ENCODE measurements at regions not wholly inside any gene's neighbourhood (a gene's known extent, or its start where the extent isn't known, plus 50 kb on each side); places are given as distances from the start of the nearest gene placed in this dataset.
A peak's percentile ranks its signal among the peaks of the same experiment; 100 is the strongest.
"Not testable (repeated sequence)": the region's sequence is repeated elsewhere in the genome, so short reads cannot be mapped to it uniquely, and the experiment has no call there.

GRCh38 chr12:11986165-11986564, 84.6 kb upstream of the BCL2L14 start:
- Mint-ChIP-seq H3K27me3 (no peaks in the 10 kb centered on the region), H3K4me3 (no peak overlapping the region), H3K27ac (no peak overlapping the region), H3K9me3 (peaks cover 0 to 5% (median 0%) of the 10 kb centered on the region in 9 donors), H3K4me1 (peaks cover 8 to 15% (median 13%) of the 10 kb centered on the region in 4 donors), H3K36me3 (no peaks in the 10 kb centered on the region)
- POLR2A ChIA-PET = no interaction called here
- ATAC-seq = no peak
- no peak for DNase-seq

- POLR2A ChIA-PET = interaction anchor here (0.7 kb wide), 1 partner anchor 25 kb away, joined by 4 read pairs; no protein-coding TSS in a partner anchor
- H3K27ac Mint-ChIP-seq = no peak overlapping the region
- H3K36me3 Mint-ChIP-seq = peaks cover 0 to 4% (median 0%) of the 10 kb centered on the region in 3 donors
These were observed 82.8 kb upstream of the BCL2L14 start for GRCh38 chr12:11987901-11988300.

GRCh38 chr12:11991604-11992003, 79.1 kb upstream of the BCL2L14 start:
- peaks cover 0 to 9% (median 2%) of the 10 kb centered on the region in 3 donors for H3K36me3 Mint-ChIP-seq
- H3K9me3 Mint-ChIP-seq = peaks cover 0 to 17% (median 5%) of the 10 kb centered on the region in 9 donors
- no peak overlapping the region for H3K4me3 Mint-ChIP-seq
- ATAC-seq (no peak), DNase-seq (no peak)
- POLR2A ChIA-PET = interaction anchor here (0.7 kb wide), 1 partner anchor 9 kb away, joined by 3 read pairs; no protein-coding TSS in a partner anchor
- peak overlapping the region in 1 of 10 donors; percentile 45 for H3K27ac Mint-ChIP-seq
- peaks cover 0 to 12% (median 2%) of the 10 kb centered on the region in 4 donors for H3K4me1 Mint-ChIP-seq
- H3K27me3 Mint-ChIP-seq = no peaks in the 10 kb centered on the region

More at GRCh38 chr12:11987901-11988300, 82.8 kb upstream of the BCL2L14 start:
- Mint-ChIP-seq H3K4me3 (no peak overlapping the region), H3K27me3 (no peaks in the 10 kb centered on the region), H3K4me1 (peaks cover 0 to 6% (median 1%) of the 10 kb centered on the region in 4 donors), H3K9me3 (peaks cover 0 to 9% (median 5%) of the 10 kb centered on the region in 9 donors)
- DNase-seq (no peak), ATAC-seq (no peak)

- Mint-ChIP-seq H3K4me3 (no peak overlapping the region), H3K9me3 (peaks cover 0 to 17% (median 2%) of the 10 kb centered on the region in 9 donors), H3K4me1 (peaks cover 2 to 12% (median 3%) of the 10 kb centered on the region in 4 donors), H3K27me3 (no peaks in the 10 kb centered on the region), H3K36me3 (peaks cover 0 to 9% (median 4%) of the 10 kb centered on the region in 3 donors), H3K27ac (peak overlapping the region in 1 of 10 donors; percentile 28)
- ATAC-seq = no peak
- no peak for DNase-seq
- POLR2A ChIA-PET = interaction anchor here (0.7 kb wide), 1 partner anchor 9 kb away, joined by 3 read pairs; no protein-coding TSS in a partner anchor
These were observed 78.2 kb upstream of the BCL2L14 start for GRCh38 chr12:11992515-11992914.

GRCh38 chr12:11998307-11998943, 72.3 kb upstream of the BCL2L14 start:
- Mint-ChIP-seq H3K4me3 (peak overlapping the region in 9 of 10 donors; percentile 12 to 71 (median 60)), H3K4me1 (peaks cover 9 to 31% (median 29%) of the 10 kb centered on the region in 4 donors), H3K27ac (peak overlapping the region; percentile 79 to 94 (median 88))
- not testable (repeated sequence) for H3K27me3 Mint-ChIP-seq, H3K36me3 Mint-ChIP-seq, H3K9me3 Mint-ChIP-seq
- ATAC-seq (peak; percentile 91 to 93), DNase-seq (peak in 7 of 10 donors; percentile 20 to 71 (median 49))
- POLR2A ChIA-PET = interaction anchor here (0.5 to 4.8 kb wide), 4 partner anchors 9 to 453 kb away, joined by 3 to 31 read pairs (median 4); no protein-coding TSS in a partner anchor

GRCh38 chr12:11998944-11999315, 71.8 kb upstream of the BCL2L14 start:
- ATAC-seq (peak in 1 of 2 donors; percentile 14), DNase-seq (no peak)
- H3K27me3 Mint-ChIP-seq = no peaks in the 10 kb centered on the region
- H3K4me3 Mint-ChIP-seq = peak overlapping the region in 9 of 10 donors; percentile 6 to 71 (median 60)
- H3K9me3 Mint-ChIP-seq = peaks cover 0 to 9% (median 3%) of the 10 kb centered on the region in 9 donors
- peaks cover 9 to 31% (median 29%) of the 10 kb centered on the region in 4 donors for H3K4me1 Mint-ChIP-seq
- POLR2A ChIA-PET = interaction anchor here (1.1 to 4.8 kb wide), 3 partner anchors 9 to 453 kb away, joined by 3 to 31 read pairs (median 3); no protein-coding TSS in a partner anchor
- peak overlapping the region; percentile 79 to 94 (median 87) for H3K27ac Mint-ChIP-seq
- H3K36me3 Mint-ChIP-seq = peaks cover 0 to 8% (median 5%) of the 10 kb centered on the region in 3 donors

GRCh38 chr12:12003609-12004008, 67.1 kb upstream of the BCL2L14 start:
- H3K4me3 Mint-ChIP-seq = no peak overlapping the region
- H3K9me3 Mint-ChIP-seq = peaks cover 0 to 2% (median 0%) of the 10 kb centered on the region in 9 donors
- H3K27me3 Mint-ChIP-seq = peaks cover 0 to 2% (median 0%) of the 10 kb centered on the region in 5 donors
- no peak for ATAC-seq
- POLR2A ChIA-PET = interaction anchor here (0.6 kb wide), 1 partner anchor 13 kb away, joined by 6 read pairs; no protein-coding TSS in a partner anchor
- H3K36me3 Mint-ChIP-seq = peaks cover 0 to 3% (median 0%) of the 10 kb centered on the region in 3 donors
- H3K4me1 Mint-ChIP-seq = peaks cover 25 to 49% (median 42%) of the 10 kb centered on the region in 4 donors
- no peak for DNase-seq
- peak overlapping the region in 3 of 10 donors; percentile 17 to 66 (median 58) for H3K27ac Mint-ChIP-seq

GRCh38 chr12:12004524-12004923, 66.2 kb upstream of the BCL2L14 start:
- ATAC-seq (no peak), DNase-seq (no peak)
- Mint-ChIP-seq H3K4me1 (peaks cover 30 to 50% (median 43%) of the 10 kb centered on the region in 4 donors), H3K27ac (peak overlapping the region in 4 of 10 donors; percentile 7 to 68 (median 20)), H3K27me3 (peaks cover 0 to 2% (median 0%) of the 10 kb centered on the region in 5 donors), H3K4me3 (no peak overlapping the region), H3K9me3 (peaks cover 0 to 2% (median 0%) of the 10 kb centered on the region in 9 donors), H3K36me3 (no peaks in the 10 kb centered on the region)
- POLR2A ChIA-PET = no interaction called here

GRCh38 chr12:12007001-12007712, 63.6 kb upstream of the BCL2L14 start:
- no peaks in the 10 kb centered on the region for H3K36me3 Mint-ChIP-seq
- DNase-seq = no peak
- H3K27me3 Mint-ChIP-seq = peaks cover 0 to 2% (median 0%) of the 10 kb centered on the region in 5 donors
- peak overlapping the region in 9 of 10 donors; percentile 5 to 92 (median 75) for H3K4me3 Mint-ChIP-seq
- H3K9me3 Mint-ChIP-seq = peaks cover 0 to 2% (median 0%) of the 10 kb centered on the region in 9 donors
- POLR2A ChIA-PET = interaction anchor here (1.3 to 5.0 kb wide), 3 partner anchors 7 to 43 kb away, joined by 3 to 31 read pairs (median 4); no protein-coding TSS in a partner anchor
- H3K4me1 Mint-ChIP-seq = peaks cover 37 to 68% (median 60%) of the 10 kb centered on the region in 4 donors
- H3K27ac Mint-ChIP-seq = peak overlapping the region; percentile 6 to 95 (median 62)
- no peak for ATAC-seq

GRCh38 chr12:12007713-12008231, 63.0 kb upstream of the BCL2L14 start:
- H3K27ac Mint-ChIP-seq = peak overlapping the region; percentile 32 to 95 (median 84)
- no peak for ATAC-seq
- no peaks in the 10 kb centered on the region for H3K36me3 Mint-ChIP-seq
- peaks cover 0 to 2% (median 0%) of the 10 kb centered on the region in 5 donors for H3K27me3 Mint-ChIP-seq
- peak overlapping the region; percentile 5 to 92 (median 68) for H3K4me3 Mint-ChIP-seq
- H3K9me3 Mint-ChIP-seq = peaks cover 0 to 2% (median 0%) of the 10 kb centered on the region in 9 donors
- POLR2A ChIA-PET = interaction anchor here (1.3 to 5.0 kb wide), 3 partner anchors 8 to 43 kb away, joined by 3 to 31 read pairs (median 4); no protein-coding TSS in a partner anchor
- no peak for DNase-seq
- peaks cover 41 to 68% (median 62%) of the 10 kb centered on the region in 4 donors for H3K4me1 Mint-ChIP-seq

- POLR2A ChIA-PET = interaction anchor here (1.3 to 5.0 kb wide), 3 partner anchors 8 to 44 kb away, joined by 3 to 31 read pairs (median 4); no protein-coding TSS in a partner anchor
- Mint-ChIP-seq H3K27me3 (peaks cover 0 to 2% (median 0%) of the 10 kb centered on the region in 5 donors), H3K4me3 (peak overlapping the region in 9 of 10 donors; percentile 43 to 92 (median 84)), H3K4me1 (peaks cover 41 to 67% (median 62%) of the 10 kb centered on the region in 4 donors), H3K9me3 (peaks cover 0 to 2% (median 0%) of the 10 kb centered on the region in 9 donors), H3K36me3 (no peaks in the 10 kb centered on the region), H3K27ac (peak overlapping the region in 9 of 10 donors; percentile 54 to 95 (median 87))
- ATAC-seq = no peak
- no peak for DNase-seq
These were observed 62.4 kb upstream of the BCL2L14 start for GRCh38 chr12:12008232-12008850.
